Body of pancreas (tissue), 4 donors: ENCODE measurements at regions not wholly inside any gene's neighbourhood (a gene's known extent, or its start where the extent isn't known, plus 50 kb on each side); places are given as distances from the start of the nearest gene placed in this dataset.

Experiments
- CTCF ChIP-seq, 7 experiments: fragments of 450-650 bp in 4 of 7; fragments of 200-600 bp in 3 of 7; sonication (generic) in 3 of 7; IDR thresholded peaks; one replicate each; pipeline ENCODE4 v1.5.1; 2016 to 2019; ENCODE audit warnings: antibody characterized with exemption in 7 of 7
- POLR2A ChIP-seq, 3 donors: fragments of 450-650 bp; IDR thresholded peaks; one replicate each; pipeline ENCODE4 v1.6.1; 2016; ENCODE audit warnings: antibody characterized with exemption in 3 of 3, mild to moderate bottlenecking in 2 of 3

GRCh38 chr3:30098653-30099455, 507.5 kb upstream of the TGFBR2 start:
- TF ChIP-seq POLR2A (IDR thresholded peaks at IDR 0.05) (no peak), CTCF (IDR thresholded peaks at IDR 0.05) (no peak)
